Osteocyte (in vitro differentiated cells): ENCODE measurements at regions not wholly inside any gene's neighbourhood (a gene's known extent, or its start where the extent isn't known, plus 50 kb on each side); places are given as distances from the start of the nearest gene placed in this dataset.

ENCODE experiments used
- DNase-seq: peaks from one replicate; pipeline ENCODE4 v3.0.0; 2021; ENCODE audit warnings: mixed read lengths; ENCODE audit not compliant: unreplicated experiment; ENCODE audit errors: extremely low spot score
- H3K27ac Mint-ChIP-seq: one replicate; pipeline ENCODE4 v1.8.0; 2021; ENCODE audit warnings: mild to moderate bottlenecking, mixed read lengths; ENCODE audit not compliant: unreplicated experiment
- H3K27me3 Mint-ChIP-seq: one replicate; pipeline ENCODE4 v1.8.0; 2021; ENCODE audit warnings: mixed read lengths; ENCODE audit not compliant: unreplicated experiment
- H3K36me3 Mint-ChIP-seq: one replicate; pipeline ENCODE4 v1.8.0; 2021; ENCODE audit warnings: mixed read lengths; ENCODE audit not compliant: unreplicated experiment
- H3K4me1 Mint-ChIP-seq: one replicate; pipeline ENCODE4 v1.8.0; 2021; ENCODE audit warnings: mixed read lengths; ENCODE audit not compliant: unreplicated experiment
- H3K4me3 Mint-ChIP-seq: one replicate; pipeline ENCODE4 v1.8.0; 2021; ENCODE audit warnings: mild to moderate bottlenecking, moderate library complexity, mixed read lengths; ENCODE audit not compliant: unreplicated experiment
- H3K9me3 Mint-ChIP-seq: one replicate; pipeline ENCODE4 v1.8.0; 2021; ENCODE audit warnings: mixed read lengths; ENCODE audit not compliant: unreplicated experiment
- CTCF ChIP-seq: fragments of 200-600 bp; sonication (generic); IDR thresholded peaks from 2 replicates; pipeline ENCODE4 v1.5.0; 2021; ENCODE audit warnings: antibody characterized with exemption, mild to moderate bottlenecking, moderate library complexity

DNA sequence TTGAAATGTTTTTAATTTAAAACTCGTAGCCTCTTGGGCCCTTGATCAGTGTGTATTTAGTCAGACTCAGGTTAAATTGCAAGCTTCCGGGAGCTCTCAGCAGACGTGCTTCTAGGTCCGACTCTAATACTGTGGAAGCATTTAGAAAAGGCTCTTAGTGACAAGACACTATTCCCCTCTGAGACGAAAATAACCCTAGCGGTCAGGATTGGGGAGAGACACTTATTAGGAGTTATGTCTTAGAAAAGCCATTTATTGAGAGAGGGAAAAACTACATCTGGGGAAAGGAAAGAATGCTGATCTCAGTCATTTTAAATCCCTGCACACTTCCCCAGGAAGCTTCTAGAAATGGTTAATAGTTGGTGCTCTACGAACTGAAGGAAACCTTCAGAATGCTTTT lies 110.5 kb upstream of the NCK2 start:
- Mint-ChIP-seq H3K27ac (no peak overlapping the region), H3K4me3 (no peak overlapping the region), H3K9me3 (no peaks in the 10 kb centered on the region), H3K36me3 (no peaks in the 10 kb centered on the region), H3K4me1 (no peaks in the 10 kb centered on the region), H3K27me3 (peaks cover 73% of the 10 kb centered on the region)
- TF ChIP-seq CTCF, result peak; percentile 8
- peak; percentile 2 for DNase-seq

GRCh38 chr2:105631922-105632321 lies 112.8 kb upstream of the NCK2 start:
- Mint-ChIP-seq H3K9me3 (peaks cover 4% of the 10 kb centered on the region), H3K27ac (no peak overlapping the region), H3K4me1 (no peaks in the 10 kb centered on the region), H3K4me3 (no peak overlapping the region), H3K27me3 (peaks cover 82% of the 10 kb centered on the region), H3K36me3 (no peaks in the 10 kb centered on the region)
- TF ChIP-seq CTCF, result no peak
- no peak for DNase-seq

DNA sequence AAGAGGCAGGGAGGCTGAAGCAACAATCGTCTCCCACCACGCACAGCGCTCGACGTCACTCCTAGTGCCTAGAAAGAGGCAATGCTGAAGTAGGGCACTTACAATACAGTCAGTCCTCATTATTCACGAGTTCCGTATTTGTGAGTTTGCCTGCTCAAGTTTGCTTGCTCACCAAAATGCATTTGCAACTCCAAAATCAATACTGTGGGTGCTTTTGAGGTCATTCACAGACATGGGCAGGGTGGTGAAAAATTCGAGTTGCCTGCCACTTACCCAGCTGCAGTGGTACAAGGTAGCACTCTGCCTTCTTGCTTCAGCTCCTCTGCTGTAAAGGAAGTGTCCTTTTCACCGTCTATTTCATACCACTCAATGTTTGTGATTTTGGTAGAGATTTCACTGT lies 113.7 kb upstream of the NCK2 start:
- DNase-seq, result no peak
- no peak for TF ChIP-seq CTCF
- H3K27ac Mint-ChIP-seq, result no peak overlapping the region
- no peaks in the 10 kb centered on the region for H3K4me1 Mint-ChIP-seq
- H3K36me3 Mint-ChIP-seq, result no peaks in the 10 kb centered on the region
- peaks cover 4% of the 10 kb centered on the region for H3K9me3 Mint-ChIP-seq
- H3K4me3 Mint-ChIP-seq, result no peak overlapping the region
- H3K27me3 Mint-ChIP-seq, result peaks cover 82% of the 10 kb centered on the region

DNA sequence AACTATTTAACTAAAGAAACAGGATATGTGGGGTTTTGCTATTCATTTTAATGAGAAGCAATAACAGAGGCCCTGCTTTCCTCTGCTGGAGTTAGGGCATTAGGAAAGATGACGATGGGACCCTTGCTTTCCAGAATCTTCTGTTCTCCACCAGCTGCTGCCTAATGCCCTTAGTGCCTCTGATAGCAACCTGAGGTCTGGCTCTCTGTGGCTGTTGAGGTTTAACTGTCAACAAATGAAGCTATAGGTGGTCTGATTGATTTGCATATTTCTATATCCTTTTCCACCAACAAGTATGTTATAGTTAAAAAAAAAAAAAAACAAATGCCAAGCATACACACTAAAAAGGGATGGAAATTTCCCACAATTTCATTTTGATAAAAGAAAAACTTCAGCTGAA lies 115.1 kb upstream of the NCK2 start:
- Mint-ChIP-seq H3K36me3 (no peaks in the 10 kb centered on the region), H3K4me3 (no peak overlapping the region), H3K4me1 (no peaks in the 10 kb centered on the region), H3K27ac (no peak overlapping the region), H3K9me3 (peaks cover 4% of the 10 kb centered on the region), H3K27me3 (peaks cover 82% of the 10 kb centered on the region)
- no peak for DNase-seq
- no peak for TF ChIP-seq CTCF

- Mint-ChIP-seq H3K27me3 (peaks cover 77% of the 10 kb centered on the region), H3K27ac (no peak overlapping the region), H3K4me1 (no peaks in the 10 kb centered on the region), H3K4me3 (no peak overlapping the region), H3K36me3 (no peaks in the 10 kb centered on the region), H3K9me3 (peaks cover 4% of the 10 kb centered on the region)
- DNase-seq, result no peak
- no peak for TF ChIP-seq CTCF
Measured at GRCh38 chr2:105627534-105627933, 117.2 kb upstream of the NCK2 start.
